K562 (cell line): ENCODE measurements at regions not wholly inside any gene's neighbourhood (a gene's known extent, or its start where the extent isn't known, plus 50 kb on each side); places are given as distances from the start of the nearest gene placed in this dataset.

Experiments used
- ATF2 ChIP-seq: sonication (generic); formaldehyde crosslinking; IDR thresholded peaks from 2 replicates; pipeline ENCODE4 v1.8.1; 2022; ENCODE audit warnings: missing genetic modification reagents
- ATF7 ChIP-seq: fragments of 450-650 bp; IDR thresholded peaks from 2 replicates; pipeline ENCODE4 v1.7.1; 2014; ENCODE audit warnings: mild to moderate bottlenecking, moderate library complexity
- CCAR2 ChIP-seq: fragments of 200-400 bp; formaldehyde crosslinking; IDR thresholded peaks from 2 replicates; pipeline ENCODE4 v1.6.1; 2017; ENCODE audit warnings: mild to moderate bottlenecking, low read depth, low read length
- CREBBP ChIP-seq: IDR thresholded peaks from one replicate; pipeline ENCODE4 v1.6.1; 2012; ENCODE audit warnings: low read depth, mild to moderate bottlenecking, control low read depth, inconsistent platforms, low read length
- EHMT2 ChIP-seq: fragments of 450-650 bp; IDR thresholded peaks from 2 replicates; pipeline ENCODE4 v1.6.1; 2018; ENCODE audit warnings: antibody characterized with exemption
- ESRRA ChIP-seq: fragments of 450-650 bp; IDR thresholded peaks from 2 replicates; pipeline ENCODE4 v1.6.1; 2014; ENCODE audit warnings: low read depth, mild to moderate bottlenecking, moderate library complexity, borderline replicate concordance
- FOXA3 ChIP-seq, 2 experiments: fragments of 450-650 bp in 1 of 2; sonication (generic) in 1 of 2; formaldehyde crosslinking; IDR thresholded peaks in 1 of 2; conservative IDR thresholded peaks in 1 of 2; 2 replicates each; pipeline versions ENCODE4 v1.4.0 to v1.8.0; 2020 to 2022; ENCODE audit warnings: mild to moderate bottlenecking in 2 of 2, missing genetic modification reagents in 1 of 2
- HDAC2 ChIP-seq: fragments of 450-650 bp; IDR thresholded peaks from 2 replicates; pipeline ENCODE4 v1.6.1; 2016; ENCODE audit warnings: mild to moderate bottlenecking
- HES1 ChIP-seq: fragments of 450-650 bp; IDR thresholded peaks from 2 replicates; pipeline ENCODE4 v1.6.1; 2016; ENCODE audit warnings: low read depth, mild to moderate bottlenecking, moderate library complexity
- KLF13 ChIP-seq: fragments of 450-650 bp; IDR thresholded peaks from 2 replicates; pipeline ENCODE4 v1.6.1; 2016; ENCODE audit warnings: missing genetic modification characterization, low read depth, mild to moderate bottlenecking, missing compliant biosample characterization, moderate library complexity, borderline replicate concordance
- L3MBTL2 ChIP-seq: fragments of 450-650 bp; IDR thresholded peaks from 2 replicates; pipeline ENCODE4 v1.6.1; 2016; ENCODE audit warnings: mild to moderate bottlenecking, moderate library complexity
- MAX ChIP-seq: sonication (generic); formaldehyde crosslinking; IDR thresholded peaks from 2 replicates; pipeline ENCODE4 v1.9.0; 2022; ENCODE audit warnings: mild to moderate bottlenecking, missing genetic modification reagents
- MTA2 ChIP-seq: fragments of 450-650 bp; IDR thresholded peaks from 2 replicates; pipeline ENCODE4 v1.6.1; 2016; ENCODE audit warnings: low read depth
- MTA3 ChIP-seq: fragments of 450-650 bp; formaldehyde crosslinking; IDR thresholded peaks from 2 replicates; pipeline ENCODE4 v1.6.1; 2017; ENCODE audit warnings: mild to moderate bottlenecking, borderline replicate concordance
- NFRKB ChIP-seq: fragments of 450-650 bp; IDR thresholded peaks from 2 replicates; pipeline ENCODE4 v1.6.1; 2016; ENCODE audit warnings: low read depth
- RBM17 ChIP-seq: fragments of 200-400 bp; formaldehyde crosslinking; IDR thresholded peaks from 2 replicates; pipeline ENCODE4 v1.6.1; 2017; ENCODE audit warnings: low read depth, mild to moderate bottlenecking, low read length, borderline replicate concordance
- SMARCE1 ChIP-seq: fragments of 450-650 bp; IDR thresholded peaks from 2 replicates; pipeline ENCODE4 v1.7.1; 2016; ENCODE audit warnings: mild to moderate bottlenecking
- STAT5A ChIP-seq: IDR thresholded peaks from 2 replicates; pipeline ENCODE4 v1.6.1; 2012; ENCODE audit warnings: low read length, inconsistent platforms, borderline replicate concordance
- TBL1XR1 ChIP-seq, 2 experiments: IDR thresholded peaks; 2 replicates each; pipeline ENCODE4 v1.6.1; 2012; ENCODE audit warnings: improper control_type of control experiment in 2 of 2, low read length in 2 of 2, mild to moderate bottlenecking in 1 of 2
- TEAD4 ChIP-seq, 2 experiments: sonication (generic) in 1 of 2; formaldehyde crosslinking in 1 of 2; IDR thresholded peaks; 2 replicates each; pipeline versions ENCODE4 v1.6.1 to v1.8.0; 2012 to 2022; ENCODE audit warnings: borderline replicate concordance in 1 of 2, inconsistent platforms in 1 of 2, low read length in 1 of 2, mild to moderate bottlenecking in 1 of 2, missing genetic modification reagents in 1 of 2
- UBTF ChIP-seq, 2 experiments: IDR thresholded peaks; 2 replicates each; pipeline ENCODE4 v1.6.1; 2012; ENCODE audit warnings: improper control_type of control experiment in 2 of 2, low read depth in 2 of 2, low read length in 2 of 2, borderline replicate concordance in 1 of 2
- YY1 ChIP-seq, 3 experiments: IDR thresholded peaks; 2 replicates each; pipeline ENCODE4 v1.6.1; 2011; ENCODE audit warnings: low read length in 2 of 3, mild to moderate bottlenecking in 2 of 3, moderate library complexity in 2 of 3, borderline replicate concordance in 1 of 3, control low read depth in 1 of 3, low read depth in 1 of 3; ENCODE audit not compliant: insufficient read depth in 3 of 3, insufficient replicate concordance in 2 of 3, control insufficient read depth in 1 of 3, insufficient read length in 1 of 3; ENCODE audit errors: extremely low read depth in 1 of 3

- TF ChIP-seq SMARCE1 (peak; percentile 80), L3MBTL2 (peak; percentile 80), EHMT2 (peak; percentile 41; the same call in 1 of the 2 replicates), MAX (CRISPR knock-in tag) (peak; percentile 69), ATF7 (peak; percentile 39; the same call in 1 of the 2 replicates), STAT5A (peak; percentile 24; the same call in 1 of the 2 replicates), HDAC2 (peak; percentile 55; the same call in 1 of the 2 replicates), HES1 (no peak), ESRRA (peak; percentile 16; the same call in 1 of the 2 replicates), YY1 (IDR thresholded peaks at IDR 0.05; ENCODE audit: borderline replicate concordance in 1 of 3, control insufficient read depth in 1 of 3, extremely low read depth in 1 of 3, insufficient read depth in 3 of 3, insufficient read length in 1 of 3, insufficient replicate concordance in 2 of 3, low read depth in 1 of 3, low read length in 2 of 3) (peak in 2 of 3 experiments; percentile 56 to 80), CREBBP (no peak), MTA3 (peak; percentile 70; the same call in 1 of the 2 replicates), NFRKB (0 out of 2 replicates have a peak, but pooled peaks have one; percentile 33), KLF13 (tag) (no peak), TEAD4 (IDR thresholded peaks at IDR 0.05; ENCODE audit: low read length) (peak; percentile 52; the same call in 1 of the 2 replicates), TEAD4 (CRISPR knock-in tag; IDR thresholded peaks at IDR 0.05; ENCODE audit: borderline replicate concordance) (no peak), UBTF (IDR thresholded peaks at IDR 0.05; ENCODE audit: borderline replicate concordance in 1 of 2, low read depth in 2 of 2, low read length in 2 of 2) (0 out of 4 replicates have a peak, but pooled peaks of 1 of the 2 experiments have one; percentile 19), TBL1XR1 (IDR thresholded peaks at IDR 0.05; ENCODE audit: low read length in 2 of 2) (0 out of 4 replicates have a peak, but pooled peaks of 1 of the 2 experiments have one; percentile 32), CCAR2 (no peak), RBM17 (no peak), MTA2 (peak; percentile 46), ATF2 (CRISPR knock-in tag) (no peak), FOXA3 (CRISPR knock-in tag; conservative IDR thresholded peaks at IDR 0.05 in 1 of 2, IDR thresholded peaks at IDR 0.05 in 1 of 2) (peak in 1 of 2 experiments; percentile 34; a peak in 1 of 4 replicates)
Measured at GRCh38 chr2:46849721-46850556, 65.7 kb downstream of the MCFD2 start (continued).
